Esophagus muscularis mucosa (tissue), 4 donors: ENCODE measurements at regions not wholly inside any gene's neighbourhood (a gene's known extent, or its start where the extent isn't known, plus 50 kb on each side); places are given as distances from the start of the nearest gene placed in this dataset.
A peak's percentile ranks its signal among the peaks of the same experiment; 100 is the strongest.

Source experiments
- DNase-seq: peaks from one replicate; pipeline ENCODE4 v3.0.0-alpha.2; 2017; ENCODE audit errors: extremely low spot score
- H3K27ac ChIP-seq, 4 donors: fragments of 200-600 bp; sonication (generic); replicated peaks in 1 of 4; 1 replicate in 3 of 4; 2 replicates in 1 of 4; pipeline ENCODE4 v1.5.1; 2016 to 2019; ENCODE audit warnings: mild to moderate bottlenecking in 1 of 4
- H3K27me3 ChIP-seq, 4 donors: fragments of 200-600 bp; sonication (generic); one replicate each; pipeline versions ENCODE4 v1.5.1 to v1.6.0; 2016 to 2019
- H3K36me3 ChIP-seq, 4 donors: fragments of 200-600 bp; sonication (generic); one replicate each; pipeline ENCODE4 v1.5.1; 2016 to 2019
- H3K4me1 ChIP-seq, 4 donors: fragments of 200-600 bp; sonication (generic); one replicate each; pipeline ENCODE4 v1.5.1; 2016 to 2019
- H3K4me3 ChIP-seq, 4 donors: fragments of 200-600 bp; sonication (generic); 1 replicate in 2 of 4; 2 replicates in 2 of 4; pipeline ENCODE4 v1.5.1; 2016 to 2019; ENCODE audit warnings: mild to moderate bottlenecking in 4 of 4, moderate library complexity in 1 of 4
- H3K9me3 ChIP-seq, 4 donors: fragments of 200-600 bp; sonication (generic); 1 replicate in 3 of 4; 2 replicates in 1 of 4; pipeline ENCODE4 v1.5.1; 2016 to 2019
- CTCF ChIP-seq, 3 experiments: fragments of 200-600 bp in 2 of 3; fragments of 450-650 bp in 1 of 3; sonication (generic) in 2 of 3; IDR thresholded peaks; one replicate each; pipeline ENCODE4 v1.5.1; 2017 to 2019; ENCODE audit warnings: antibody characterized with exemption in 3 of 3, mild to moderate bottlenecking in 2 of 3, moderate library complexity in 1 of 3
- EP300 ChIP-seq: sonication (generic); formaldehyde crosslinking; IDR thresholded peaks from one replicate; pipeline ENCODE4 v1.6.1; 2017; ENCODE audit warnings: antibody characterized with exemption
- POLR2A ChIP-seq: fragments of 450-650 bp; IDR thresholded peaks from one replicate; pipeline ENCODE4 v1.6.1; 2017; ENCODE audit warnings: antibody characterized with exemption, moderate library complexity, mild to moderate bottlenecking, low read depth
- POLR2AphosphoS5 ChIP-seq, 2 donors: sonication (generic); formaldehyde crosslinking; IDR thresholded peaks; one replicate each; pipeline ENCODE4 v1.6.1; 2017; ENCODE audit warnings: antibody characterized with exemption in 2 of 2
- WGBS: methylation state at CpG from one replicate; pipeline ENCODE4 v1.1.5; 2018; 5-methylcytosine and 5-hydroxymethylcytosine counted together
- intact Hi-C: fragments of 100-400 bp; cut with DNase I; formaldehyde crosslinking; loops from one replicate; pipeline ENCODE4 v1.15.1; 2023

- peaks cover 0 to 3% (median 0%) of the 10 kb centered on the region in 4 donors for H3K4me1 ChIP-seq
- no peaks in the 10 kb centered on the region for H3K9me3 ChIP-seq
- no peak for DNase-seq
- no peaks in the 10 kb centered on the region for H3K27me3 ChIP-seq
- no peak overlapping the region for H3K27ac ChIP-seq
- intact Hi-C loops: no loop called here
- no peak for TF ChIP-seq CTCF (IDR thresholded peaks at IDR 0.05)
- no peak for TF ChIP-seq POLR2A
- no peak for TF ChIP-seq EP300
- TF ChIP-seq POLR2AphosphoS5 (IDR thresholded peaks at IDR 0.05): no peak
- no peak overlapping the region for H3K4me3 ChIP-seq
- no peaks in the 10 kb centered on the region for H3K36me3 ChIP-seq
Observed at GRCh38 chr4:56130606-56131155, 181.9 kb downstream of the CEP135 start.

- no peak for DNase-seq
- intact Hi-C loops: no loop called here
- Histone ChIP-seq H3K27ac (no peak overlapping the region), H3K4me3 (no peak overlapping the region), H3K4me1 (peaks cover 0 to 3% (median 0%) of the 10 kb centered on the region in 4 donors), H3K27me3 (no peaks in the 10 kb centered on the region), H3K36me3 (no peaks in the 10 kb centered on the region), H3K9me3 (no peaks in the 10 kb centered on the region)
- TF ChIP-seq CTCF (IDR thresholded peaks at IDR 0.05) (no peak), POLR2AphosphoS5 (IDR thresholded peaks at IDR 0.05) (no peak), POLR2A (no peak), EP300 (no peak)
- whole genome bisulfite sequencing: 54% methylated on average over 7 of the region's 7 CpGs
Observed at GRCh38 chr4:56129431-56129861, 180.7 kb downstream of the CEP135 start.

GRCh38 chr4:56128213-56128612, 179.5 kb downstream of the CEP135 start:
- no peaks in the 10 kb centered on the region for H3K9me3 ChIP-seq
- TF ChIP-seq CTCF (IDR thresholded peaks at IDR 0.05) (no peak), POLR2A (no peak), POLR2AphosphoS5 (IDR thresholded peaks at IDR 0.05) (no peak), EP300 (no peak)
- WGBS: 15% methylated on average over 2 of the region's 2 CpGs
- H3K27me3 ChIP-seq: no peaks in the 10 kb centered on the region
- no peak overlapping the region for H3K27ac ChIP-seq
- intact Hi-C loops: no loop called here
- no peak for DNase-seq
- H3K36me3 ChIP-seq: no peaks in the 10 kb centered on the region
- H3K4me1 ChIP-seq: peaks cover 0 to 3% (median 0%) of the 10 kb centered on the region in 4 donors
- H3K4me3 ChIP-seq: no peak overlapping the region

DNA sequence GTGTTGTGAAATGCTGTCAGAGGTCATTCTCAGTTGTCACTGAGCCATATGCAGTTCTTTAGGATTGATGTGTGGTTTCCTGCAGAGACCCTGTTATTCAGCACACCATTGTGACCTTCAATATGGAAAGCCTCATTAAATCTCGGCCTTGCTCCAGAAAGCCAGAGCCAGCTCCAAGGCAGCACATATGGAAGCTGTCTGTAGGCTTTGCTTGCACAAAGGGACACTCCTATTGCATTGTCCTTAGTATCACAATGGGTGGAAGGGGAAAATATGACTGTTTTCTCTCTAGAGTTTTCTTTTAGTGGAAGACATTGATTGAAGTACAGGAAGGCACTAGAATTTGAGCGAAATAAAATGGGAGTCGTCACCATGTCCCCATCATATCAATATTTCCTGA, 179.0 kb downstream of the CEP135 start:
- Histone ChIP-seq H3K9me3 (no peaks in the 10 kb centered on the region), H3K36me3 (no peaks in the 10 kb centered on the region), H3K4me3 (no peak overlapping the region), H3K27me3 (no peaks in the 10 kb centered on the region), H3K27ac (no peak overlapping the region), H3K4me1 (peaks cover 0 to 3% (median 0%) of the 10 kb centered on the region in 4 donors)
- no peak for DNase-seq
- intact Hi-C loops: no loop called here
- WGBS: 65% methylated on average over 3 of the region's 3 CpGs
- TF ChIP-seq POLR2A: no peak
- no peak for TF ChIP-seq EP300
- TF ChIP-seq CTCF (IDR thresholded peaks at IDR 0.05): no peak
- TF ChIP-seq POLR2AphosphoS5 (IDR thresholded peaks at IDR 0.05): no peak

- Histone ChIP-seq H3K4me3 (no peak overlapping the region), H3K36me3 (no peaks in the 10 kb centered on the region), H3K9me3 (no peaks in the 10 kb centered on the region), H3K4me1 (no peaks in the 10 kb centered on the region), H3K27ac (no peak overlapping the region), H3K27me3 (no peaks in the 10 kb centered on the region)
- intact Hi-C loops: no loop called here
- 87% methylated on average over 1 of the region's 1 CpG for WGBS
- TF ChIP-seq CTCF (IDR thresholded peaks at IDR 0.05) (no peak), POLR2A (no peak), EP300 (no peak), POLR2AphosphoS5 (IDR thresholded peaks at IDR 0.05) (no peak)
- peak; percentile 37 for DNase-seq
Observed at GRCh38 chr4:56123547-56123946, 174.8 kb downstream of the CEP135 start.
